ENCODE measurements at regions not wholly inside any gene's neighbourhood (a gene's known extent, or its start where the extent isn't known, plus 50 kb on each side); places are given as distances from the start of the nearest gene placed in this dataset.

- Histone ChIP-seq H3K27ac (no peak overlapping the region), H3K27me3 (no peaks in the 10 kb centered on the region), H3K4me3 (no peak overlapping the region), H3K36me3 (no peaks in the 10 kb centered on the region), H3K9me3 (peaks cover 0 to 11% (median 0%) of the 10 kb centered on the region in 12 donors), H3K4me1 (peaks cover 0 to 5% (median 0%) of the 10 kb centered on the region in 12 donors)
- WGBS, 4 donors: 77 to 88% (median 81%) methylated on average over 7 of the region's 7 CpGs
- DNase-seq (no peak), ATAC-seq (no peak)
- intact Hi-C loops (cut with DNase I): no loop called here
- no peak for TF ChIP-seq POLR2A (IDR thresholded peaks at IDR 0.05)
- TF ChIP-seq CTCF (IDR thresholded peaks at IDR 0.05): no peak
Measured at GRCh38 chr7:54831644-54832095, 72.7 kb upstream of the SEC61G start.

GRCh38 chr7:54833001-54833467, 74.0 kb upstream of the SEC61G start:
- Histone ChIP-seq H3K9me3 (no peaks in the 10 kb centered on the region), H3K4me1 (peaks cover 0 to 18% (median 6%) of the 10 kb centered on the region in 12 donors), H3K27me3 (no peaks in the 10 kb centered on the region), H3K27ac (no peak overlapping the region), H3K36me3 (no peaks in the 10 kb centered on the region), H3K4me3 (no peak overlapping the region)
- 84 to 92% (median 90%) methylated on average over 33 to 39 of the region's 39 CpGs for WGBS, 4 donors
- ATAC-seq (peak in 1 of 4 donors; percentile 33), DNase-seq (no peak)
- intact Hi-C loops (cut with DNase I): no loop called here
- no peak for TF ChIP-seq CTCF (IDR thresholded peaks at IDR 0.05)
- TF ChIP-seq POLR2A (IDR thresholded peaks at IDR 0.05): no peak

GRCh38 chr7:54837168-54837567, 78.2 kb upstream of the SEC61G start:
- DNase-seq (peak in 1 of 5 donors; percentile 27), ATAC-seq (peak; percentile 35 to 79 (median 63))
- Histone ChIP-seq H3K27ac (peak overlapping the region in 11 of 12 donors; percentile 41 to 88 (median 63)), H3K36me3 (no peaks in the 10 kb centered on the region), H3K9me3 (no peaks in the 10 kb centered on the region), H3K27me3 (no peaks in the 10 kb centered on the region), H3K4me3 (peak overlapping the region in 1 of 12 donors; percentile 11), H3K4me1 (peaks cover 0 to 47% (median 22%) of the 10 kb centered on the region in 12 donors)
- WGBS, 4 donors: 69 to 85% (median 76%) methylated on average over 7 of the region's 7 CpGs
- intact Hi-C loops (cut with DNase I): loop anchor here in 4 of 10 donors (5.0 kb wide), 3 partner anchors 45 to 65 kb away; no protein-coding TSS in a partner anchor
- TF ChIP-seq CTCF (IDR thresholded peaks at IDR 0.05) (no peak), POLR2A (IDR thresholded peaks at IDR 0.05) (no peak)

GRCh38 chr7:54837761-54838160, 78.8 kb upstream of the SEC61G start:
- peaks cover 0 to 52% (median 23%) of the 10 kb centered on the region in 12 donors for H3K4me1 ChIP-seq
- H3K9me3 ChIP-seq: no peaks in the 10 kb centered on the region
- DNase-seq: no peak
- ATAC-seq: no peak
- H3K36me3 ChIP-seq: no peaks in the 10 kb centered on the region
- 79 to 92% (median 86%) methylated on average over 7 of the region's 7 CpGs for WGBS, 4 donors
- no peaks in the 10 kb centered on the region for H3K27me3 ChIP-seq
- peak overlapping the region in 11 of 12 donors; percentile 10 to 81 (median 60) for H3K27ac ChIP-seq
- no peak overlapping the region for H3K4me3 ChIP-seq
- TF ChIP-seq CTCF (IDR thresholded peaks at IDR 0.05): no peak
- no peak for TF ChIP-seq POLR2A (IDR thresholded peaks at IDR 0.05)
- intact Hi-C loops (cut with DNase I): loop anchor here in 5 of 10 donors (2.0 to 5.0 kb wide), 4 partner anchors 45 to 65 kb away; no protein-coding TSS in a partner anchor
